Osteocyte (in vitro differentiated cells): ENCODE measurements at regions not wholly inside any gene's neighbourhood (a gene's known extent, or its start where the extent isn't known, plus 50 kb on each side); places are given as distances from the start of the nearest gene placed in this dataset.
"Not testable (repeated sequence)": the region's sequence is repeated elsewhere in the genome, so short reads cannot be mapped to it uniquely, and the experiment has no call there.

Experiments
- DNase-seq: peaks from one replicate; pipeline ENCODE4 v3.0.0; 2021; ENCODE audit warnings: mixed read lengths; ENCODE audit not compliant: unreplicated experiment; ENCODE audit errors: extremely low spot score
- H3K27ac Mint-ChIP-seq: one replicate; pipeline ENCODE4 v1.8.0; 2021; ENCODE audit warnings: mild to moderate bottlenecking, mixed read lengths; ENCODE audit not compliant: unreplicated experiment
- H3K27me3 Mint-ChIP-seq: one replicate; pipeline ENCODE4 v1.8.0; 2021; ENCODE audit warnings: mixed read lengths; ENCODE audit not compliant: unreplicated experiment
- H3K36me3 Mint-ChIP-seq: one replicate; pipeline ENCODE4 v1.8.0; 2021; ENCODE audit warnings: mixed read lengths; ENCODE audit not compliant: unreplicated experiment
- H3K4me1 Mint-ChIP-seq: one replicate; pipeline ENCODE4 v1.8.0; 2021; ENCODE audit warnings: mixed read lengths; ENCODE audit not compliant: unreplicated experiment
- H3K4me3 Mint-ChIP-seq: one replicate; pipeline ENCODE4 v1.8.0; 2021; ENCODE audit warnings: mild to moderate bottlenecking, moderate library complexity, mixed read lengths; ENCODE audit not compliant: unreplicated experiment
- H3K9me3 Mint-ChIP-seq: one replicate; pipeline ENCODE4 v1.8.0; 2021; ENCODE audit warnings: mixed read lengths; ENCODE audit not compliant: unreplicated experiment
- TF ChIP-seq, protein P1 (sequence below): fragments of 200-600 bp; sonication (generic); IDR thresholded peaks from 2 replicates; pipeline ENCODE4 v1.5.0; 2021; ENCODE audit warnings: antibody characterized with exemption, mild to moderate bottlenecking, moderate library complexity

DNA sequence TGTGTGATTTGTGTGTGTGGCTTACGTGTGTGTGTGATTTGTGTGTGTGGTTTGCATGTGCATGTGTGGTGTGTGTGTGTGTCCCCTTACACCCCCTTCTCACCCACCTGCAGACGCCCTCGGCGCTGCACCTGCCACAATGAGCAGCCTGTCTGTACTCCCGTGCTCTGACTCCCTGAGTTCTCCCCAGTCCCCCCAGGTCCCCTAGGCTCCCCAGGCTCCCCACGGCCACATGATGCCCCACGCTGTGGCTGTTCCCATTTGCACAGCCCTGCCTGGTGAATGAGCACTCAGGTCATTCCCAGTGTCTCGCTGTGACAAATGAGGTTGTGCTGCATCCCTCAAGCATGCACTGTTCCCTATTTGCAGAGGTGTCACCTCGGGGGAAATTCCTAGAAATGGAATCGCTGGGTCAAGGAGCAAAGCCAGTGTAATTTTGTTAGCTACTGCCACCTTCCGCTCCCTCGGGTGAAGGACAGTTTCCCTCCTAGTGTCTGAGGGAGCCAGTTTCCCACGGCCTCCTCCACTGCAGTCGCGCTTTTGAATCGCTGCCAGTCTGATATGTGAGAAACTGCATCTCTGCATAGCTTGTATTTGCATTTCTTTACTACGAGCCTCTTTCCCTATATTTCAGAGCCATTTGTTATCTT, 180.4 kb upstream of the FOXD4L5 start:
- DNase-seq, H3K27ac Mint-ChIP-seq, H3K36me3 Mint-ChIP-seq, H3K4me3 Mint-ChIP-seq, H3K4me1 Mint-ChIP-seq, H3K27me3 Mint-ChIP-seq: not testable (repeated sequence)
- peaks cover 31% of the 10 kb centered on the region for H3K9me3 Mint-ChIP-seq

DNA sequence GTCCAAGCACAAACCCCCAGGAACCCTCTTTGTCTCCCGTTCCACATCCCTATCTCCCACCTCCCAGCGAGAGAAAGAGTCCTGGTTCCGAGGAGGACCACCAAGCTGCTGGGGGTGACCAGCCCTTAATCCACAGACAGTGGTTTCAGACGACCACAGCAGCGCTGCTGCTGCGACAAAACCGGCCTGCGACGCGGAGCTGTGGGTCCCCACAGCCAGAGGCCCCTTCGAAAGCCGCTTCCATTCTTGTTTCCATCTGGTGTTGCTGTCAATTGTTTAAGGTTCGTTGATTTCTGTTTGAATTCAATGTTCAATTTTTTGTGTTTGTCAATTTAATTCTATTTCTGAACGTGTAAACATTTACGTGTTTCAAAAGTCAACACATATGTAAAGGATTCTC, 177.5 kb upstream of the FOXD4L5 start:
- not testable (repeated sequence) for H3K36me3 Mint-ChIP-seq, H3K27ac Mint-ChIP-seq, H3K4me3 Mint-ChIP-seq, DNase-seq, H3K27me3 Mint-ChIP-seq, H3K4me1 Mint-ChIP-seq
- H3K9me3 Mint-ChIP-seq = peaks cover 32% of the 10 kb centered on the region

DNA sequence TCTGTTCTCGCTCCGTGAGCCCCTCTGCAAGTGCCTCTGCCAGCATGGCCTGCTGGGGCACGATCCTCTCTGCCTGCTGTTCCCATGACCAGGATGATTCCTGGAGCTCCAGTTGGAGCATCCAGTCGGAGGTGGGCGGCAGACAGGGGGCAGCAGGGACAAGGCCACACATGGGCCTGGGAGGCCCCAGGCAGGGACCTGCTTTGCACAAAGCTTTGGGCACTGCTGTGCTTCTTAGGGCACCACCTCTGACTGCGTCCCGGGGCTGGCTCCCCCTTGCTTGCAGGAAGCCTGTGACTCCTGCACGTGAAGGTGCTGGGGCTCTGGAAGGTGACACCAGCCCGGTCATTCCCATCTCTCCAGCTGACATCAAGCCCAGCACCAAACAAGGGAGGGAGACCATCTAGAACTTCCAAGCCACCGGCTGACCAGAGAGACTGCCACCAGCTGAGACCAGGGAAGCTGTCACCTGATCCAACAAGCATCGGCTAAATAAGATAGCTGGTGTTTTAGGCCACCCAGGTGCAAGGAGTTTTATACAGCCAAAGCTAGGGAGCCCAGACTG, 174.8 kb upstream of the FOXD4L5 start:
- no peak overlapping the region for H3K4me3 Mint-ChIP-seq
- no peaks in the 10 kb centered on the region for H3K27me3 Mint-ChIP-seq
- H3K4me1 Mint-ChIP-seq = no peaks in the 10 kb centered on the region
- peaks cover 29% of the 10 kb centered on the region for H3K9me3 Mint-ChIP-seq
- no peaks in the 10 kb centered on the region for H3K36me3 Mint-ChIP-seq
- no peak overlapping the region for H3K27ac Mint-ChIP-seq
- TF ChIP-seq, protein P1, sequence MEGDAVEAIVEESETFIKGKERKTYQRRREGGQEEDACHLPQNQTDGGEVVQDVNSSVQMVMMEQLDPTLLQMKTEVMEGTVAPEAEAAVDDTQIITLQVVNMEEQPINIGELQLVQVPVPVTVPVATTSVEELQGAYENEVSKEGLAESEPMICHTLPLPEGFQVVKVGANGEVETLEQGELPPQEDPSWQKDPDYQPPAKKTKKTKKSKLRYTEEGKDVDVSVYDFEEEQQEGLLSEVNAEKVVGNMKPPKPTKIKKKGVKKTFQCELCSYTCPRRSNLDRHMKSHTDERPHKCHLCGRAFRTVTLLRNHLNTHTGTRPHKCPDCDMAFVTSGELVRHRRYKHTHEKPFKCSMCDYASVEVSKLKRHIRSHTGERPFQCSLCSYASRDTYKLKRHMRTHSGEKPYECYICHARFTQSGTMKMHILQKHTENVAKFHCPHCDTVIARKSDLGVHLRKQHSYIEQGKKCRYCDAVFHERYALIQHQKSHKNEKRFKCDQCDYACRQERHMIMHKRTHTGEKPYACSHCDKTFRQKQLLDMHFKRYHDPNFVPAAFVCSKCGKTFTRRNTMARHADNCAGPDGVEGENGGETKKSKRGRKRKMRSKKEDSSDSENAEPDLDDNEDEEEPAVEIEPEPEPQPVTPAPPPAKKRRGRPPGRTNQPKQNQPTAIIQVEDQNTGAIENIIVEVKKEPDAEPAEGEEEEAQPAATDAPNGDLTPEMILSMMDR = no peak
- DNase-seq = no peak

DNA sequence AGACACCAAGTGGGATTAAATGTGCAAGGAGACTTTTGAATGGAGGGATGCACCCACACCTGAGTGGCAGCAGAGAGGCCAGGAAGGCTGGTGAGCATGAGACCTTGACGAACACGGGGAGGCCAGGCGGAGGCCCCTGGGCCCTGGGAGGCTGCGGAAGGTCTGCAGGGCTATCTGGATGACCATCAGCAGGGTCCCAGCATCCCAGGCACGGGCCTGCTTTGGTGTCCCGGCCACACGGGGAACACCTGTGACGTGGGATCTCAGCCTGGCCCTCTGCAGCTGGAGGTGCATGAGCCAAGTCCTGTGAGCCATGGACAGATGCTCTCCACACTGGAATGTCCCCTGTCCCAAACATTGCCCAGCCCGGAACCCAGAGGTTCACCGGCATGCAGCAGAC, 174.0 kb upstream of the FOXD4L5 start:
- no peak for DNase-seq
- H3K4me1 Mint-ChIP-seq = no peaks in the 10 kb centered on the region
- H3K27ac Mint-ChIP-seq = no peak overlapping the region
- no peak overlapping the region for H3K4me3 Mint-ChIP-seq
- H3K36me3 Mint-ChIP-seq = no peaks in the 10 kb centered on the region
- no peaks in the 10 kb centered on the region for H3K27me3 Mint-ChIP-seq
- H3K9me3 Mint-ChIP-seq = peaks cover 21% of the 10 kb centered on the region
- TF ChIP-seq, protein P1 = no peak

DNA sequence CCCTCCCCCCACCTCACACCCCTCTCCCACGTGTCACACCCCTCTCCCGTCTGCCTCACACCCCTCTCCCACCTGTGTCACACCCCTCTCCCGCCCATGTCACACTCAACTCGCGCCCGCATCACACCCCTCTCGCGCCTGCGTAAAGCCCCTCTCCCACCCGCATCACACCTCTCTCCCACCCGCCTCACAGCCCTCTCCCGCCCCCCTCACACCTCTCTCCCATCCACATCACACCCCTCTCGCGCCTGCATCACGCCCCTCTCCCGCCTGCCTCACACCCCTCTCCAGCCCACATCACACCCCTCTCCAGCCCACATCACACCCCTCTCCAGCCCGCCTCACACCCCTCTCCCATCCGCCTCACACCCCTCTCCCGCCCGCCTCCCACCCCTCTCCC, 173.5 kb upstream of the FOXD4L5 start:
- Mint-ChIP-seq H3K27ac (no peak overlapping the region), H3K9me3 (peaks cover 16% of the 10 kb centered on the region), H3K4me3 (no peak overlapping the region), H3K27me3 (no peaks in the 10 kb centered on the region), H3K36me3 (no peaks in the 10 kb centered on the region), H3K4me1 (no peaks in the 10 kb centered on the region)
- TF ChIP-seq, protein P1 = no peak
- no peak for DNase-seq

DNA sequence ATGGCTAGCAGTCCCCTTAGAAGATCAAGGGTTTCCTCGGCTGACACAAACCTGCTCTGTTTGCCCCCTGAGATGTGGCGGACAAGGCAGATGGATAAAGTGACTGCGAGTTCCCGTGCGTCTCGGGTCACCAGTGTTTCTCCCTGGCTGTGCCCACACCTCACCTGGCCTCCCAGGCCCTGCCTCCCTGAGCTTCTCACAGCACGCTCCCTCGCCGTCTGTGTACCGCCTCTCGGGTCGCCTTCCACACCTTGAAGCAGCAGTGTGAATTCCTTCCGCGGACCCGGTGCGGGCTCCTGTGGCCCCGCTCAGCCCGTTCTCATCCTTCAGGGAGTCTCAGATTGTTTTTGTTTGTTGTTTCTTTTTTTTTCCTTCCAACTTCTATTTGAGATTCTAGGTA, 172.0 kb upstream of the FOXD4L5 start:
- not testable (repeated sequence) for DNase-seq, H3K36me3 Mint-ChIP-seq, H3K27ac Mint-ChIP-seq, H3K4me1 Mint-ChIP-seq, H3K4me3 Mint-ChIP-seq, H3K27me3 Mint-ChIP-seq
- peaks cover 12% of the 10 kb centered on the region for H3K9me3 Mint-ChIP-seq

DNA sequence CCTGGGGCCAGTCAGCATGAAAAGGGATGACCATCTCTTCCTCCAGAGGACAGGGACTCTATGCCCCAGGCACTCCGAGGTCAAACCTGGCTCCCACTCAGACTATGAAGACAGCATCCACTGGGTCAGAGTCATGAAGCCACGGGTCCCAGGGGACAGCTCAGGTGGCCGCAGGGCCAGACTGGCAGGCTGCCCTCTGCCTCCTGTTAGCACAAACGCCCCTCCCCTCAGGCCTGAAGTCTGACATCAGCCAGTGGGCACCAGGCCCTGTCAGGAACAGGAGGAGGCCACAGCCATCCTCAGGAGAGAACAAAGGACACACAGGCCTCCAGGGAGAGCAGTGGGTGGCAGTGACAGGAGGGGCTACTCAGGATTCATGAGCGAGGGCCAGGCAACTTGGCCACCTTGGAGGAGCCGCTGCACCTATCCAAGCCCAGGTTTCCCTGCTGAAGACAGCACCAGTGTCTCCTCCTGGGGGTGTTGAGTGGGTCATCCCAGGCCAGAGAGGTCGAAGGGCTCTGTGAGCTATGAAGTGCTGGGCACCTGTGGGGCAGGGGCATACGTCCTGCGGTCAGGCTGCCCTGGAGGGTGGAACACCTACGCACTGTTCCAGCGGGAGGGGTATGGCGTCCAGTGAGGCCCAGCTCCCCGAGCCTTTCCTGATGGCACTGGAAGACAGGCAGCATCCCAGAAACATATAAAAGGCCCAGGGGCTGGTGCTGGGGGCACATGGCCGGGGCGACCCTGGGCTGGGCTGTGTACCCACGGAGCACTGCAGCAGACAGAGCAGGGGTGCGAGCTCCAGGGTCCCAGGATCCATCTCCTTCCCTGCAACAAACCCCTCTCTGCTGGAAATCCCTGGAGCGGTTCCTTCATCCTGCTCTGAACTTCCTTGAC, 171.0 kb upstream of the FOXD4L5 start:
- not testable (repeated sequence) for H3K27me3 Mint-ChIP-seq, H3K27ac Mint-ChIP-seq, H3K36me3 Mint-ChIP-seq, DNase-seq, H3K4me1 Mint-ChIP-seq, H3K4me3 Mint-ChIP-seq
- H3K9me3 Mint-ChIP-seq = peaks cover 12% of the 10 kb centered on the region

DNA sequence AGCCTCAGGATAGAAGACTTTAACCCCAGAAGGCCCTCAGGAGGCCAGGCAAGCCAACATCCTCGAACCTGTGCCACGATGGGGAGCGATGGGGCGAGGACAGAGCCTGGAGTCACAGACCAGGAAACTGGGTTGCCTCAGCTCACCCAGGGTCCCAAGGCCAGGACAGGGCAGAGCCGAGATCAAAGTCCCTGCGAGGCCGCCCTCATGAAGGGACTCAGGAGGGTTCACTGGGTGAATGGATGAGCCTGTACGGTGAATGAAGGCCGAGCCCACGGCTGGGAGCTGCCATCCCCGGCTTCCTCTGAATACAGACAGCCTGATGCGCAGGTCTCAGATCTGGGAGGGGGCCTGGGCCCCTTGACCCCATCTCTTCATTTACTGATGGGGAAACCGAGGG, 170.1 kb upstream of the FOXD4L5 start:
- H3K9me3 Mint-ChIP-seq = peaks cover 12% of the 10 kb centered on the region
- H3K27ac Mint-ChIP-seq, DNase-seq, H3K4me1 Mint-ChIP-seq, H3K36me3 Mint-ChIP-seq, H3K4me3 Mint-ChIP-seq, H3K27me3 Mint-ChIP-seq: not testable (repeated sequence)

DNA sequence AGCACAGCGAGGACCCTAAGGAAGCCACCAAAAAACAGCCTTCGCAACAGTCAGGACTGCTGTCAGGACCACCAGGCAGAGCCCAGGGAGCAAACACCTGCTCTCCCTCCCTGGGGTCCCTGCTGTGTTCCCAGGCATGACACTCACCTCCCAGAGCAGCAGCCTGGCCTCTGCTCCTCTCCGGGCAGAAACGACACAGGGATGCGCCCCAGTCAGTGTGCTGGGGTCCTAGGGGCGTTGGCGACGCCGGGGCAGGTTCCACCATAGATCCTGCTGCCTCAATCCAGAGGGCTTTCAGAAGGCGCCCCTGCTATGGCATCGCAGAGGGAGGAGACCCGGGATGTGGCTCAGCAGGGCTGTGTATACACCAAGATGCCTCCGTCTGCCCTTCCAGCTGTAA, 169.7 kb upstream of the FOXD4L5 start:
- not testable (repeated sequence) for H3K27me3 Mint-ChIP-seq, H3K4me3 Mint-ChIP-seq, DNase-seq, H3K4me1 Mint-ChIP-seq, H3K27ac Mint-ChIP-seq, H3K36me3 Mint-ChIP-seq
- H3K9me3 Mint-ChIP-seq = peaks cover 10% of the 10 kb centered on the region
